ENCODE measurements at regions not wholly inside any gene's neighbourhood (a gene's known extent, or its start where the extent isn't known, plus 50 kb on each side); places are given as distances from the start of the nearest gene placed in this dataset.

- Mint-ChIP-seq H3K4me3 (ENCODE audit: low read depth, unreplicated experiment) (no peak overlapping the region), H3K27me3 (ENCODE audit: unreplicated experiment) (no peaks in the 10 kb centered on the region), H3K27ac (ENCODE audit: unreplicated experiment) (no peak overlapping the region), H3K4me1 (ENCODE audit: low read depth, unreplicated experiment) (peaks cover 23% of the 10 kb centered on the region), H3K36me3 (ENCODE audit: insufficient read depth, unreplicated experiment) (no peaks in the 10 kb centered on the region), H3K9me3 (ENCODE audit: low read depth, unreplicated experiment) (peaks cover 4% of the 10 kb centered on the region)
- intact Hi-C loops (cut with micrococcal nuclease; ENCODE audit: unreplicated experiment): no loop called here
- no TSS peak for BruUV-seq (replicated peaks)
- no peak for DNase-seq
- TF ChIP-seq CTCF (IDR thresholded peaks at IDR 0.05; ENCODE audit: unreplicated experiment): no peak
- CTCF ChIA-PET: interaction anchor here (1.0 kb wide), 1 partner anchor 108 kb away, joined by 3 read pairs; no protein-coding TSS in a partner anchor
These were observed 227.1 kb upstream of the MBL2 start for GRCh38 chr10:52999681-53000080.

- TF ChIP-seq CTCF (IDR thresholded peaks at IDR 0.05; ENCODE audit: unreplicated experiment): no peak
- peaks cover 22% of the 10 kb centered on the region for H3K4me1 Mint-ChIP-seq (ENCODE audit: low read depth, unreplicated experiment)
- DNase-seq: no peak
- CTCF ChIA-PET: interaction anchor here (1.0 kb wide), 1 partner anchor 108 kb away, joined by 3 read pairs; no protein-coding TSS in a partner anchor
- no TSS peak for BruUV-seq (replicated peaks)
- no peaks in the 10 kb centered on the region for H3K36me3 Mint-ChIP-seq (ENCODE audit: insufficient read depth, unreplicated experiment)
- H3K9me3 Mint-ChIP-seq (ENCODE audit: low read depth, unreplicated experiment): peaks cover 4% of the 10 kb centered on the region
- intact Hi-C loops (cut with micrococcal nuclease; ENCODE audit: unreplicated experiment): no loop called here
- no peak overlapping the region for H3K27ac Mint-ChIP-seq (ENCODE audit: unreplicated experiment)
- no peak overlapping the region for H3K4me3 Mint-ChIP-seq (ENCODE audit: low read depth, unreplicated experiment)
- no peaks in the 10 kb centered on the region for H3K27me3 Mint-ChIP-seq (ENCODE audit: unreplicated experiment)
These were observed 226.7 kb upstream of the MBL2 start for GRCh38 chr10:52999258-52999657.

GRCh38 chr10:52997007-52997406, 224.4 kb upstream of the MBL2 start:
- Mint-ChIP-seq H3K9me3 (ENCODE audit: low read depth, unreplicated experiment) (peaks cover 4% of the 10 kb centered on the region), H3K4me1 (ENCODE audit: low read depth, unreplicated experiment) (peaks cover 22% of the 10 kb centered on the region), H3K27ac (ENCODE audit: unreplicated experiment) (no peak overlapping the region), H3K36me3 (ENCODE audit: insufficient read depth, unreplicated experiment) (no peaks in the 10 kb centered on the region), H3K4me3 (ENCODE audit: low read depth, unreplicated experiment) (no peak overlapping the region), H3K27me3 (ENCODE audit: unreplicated experiment) (no peaks in the 10 kb centered on the region)
- intact Hi-C loops (cut with micrococcal nuclease; ENCODE audit: unreplicated experiment): no loop called here
- CTCF ChIA-PET: interaction anchor here (0.6 kb wide), 1 partner anchor 388 kb away, joined by 3 read pairs; no protein-coding TSS in a partner anchor
- TF ChIP-seq CTCF (IDR thresholded peaks at IDR 0.05; ENCODE audit: unreplicated experiment): no peak
- BruUV-seq (replicated peaks): no TSS peak
- no peak for DNase-seq

- peaks cover 4% of the 10 kb centered on the region for H3K9me3 Mint-ChIP-seq (ENCODE audit: low read depth, unreplicated experiment)
- peaks cover 17% of the 10 kb centered on the region for H3K4me1 Mint-ChIP-seq (ENCODE audit: low read depth, unreplicated experiment)
- CTCF ChIA-PET: no interaction called here
- no peak overlapping the region for H3K4me3 Mint-ChIP-seq (ENCODE audit: low read depth, unreplicated experiment)
- DNase-seq: no peak
- no peaks in the 10 kb centered on the region for H3K36me3 Mint-ChIP-seq (ENCODE audit: insufficient read depth, unreplicated experiment)
- no peak overlapping the region for H3K27ac Mint-ChIP-seq (ENCODE audit: unreplicated experiment)
- no TSS peak for BruUV-seq (replicated peaks)
- TF ChIP-seq CTCF (IDR thresholded peaks at IDR 0.05; ENCODE audit: unreplicated experiment): no peak
- H3K27me3 Mint-ChIP-seq (ENCODE audit: unreplicated experiment): no peaks in the 10 kb centered on the region
- intact Hi-C loops (cut with micrococcal nuclease; ENCODE audit: unreplicated experiment): no loop called here
These were observed 221.8 kb upstream of the MBL2 start for GRCh38 chr10:52994370-52994769.

Measured in Calu3 (cell line).